ENCODE measurements at regions not wholly inside any gene's neighbourhood (a gene's known extent, or its start where the extent isn't known, plus 50 kb on each side); places are given as distances from the start of the nearest gene placed in this dataset.

DNA sequence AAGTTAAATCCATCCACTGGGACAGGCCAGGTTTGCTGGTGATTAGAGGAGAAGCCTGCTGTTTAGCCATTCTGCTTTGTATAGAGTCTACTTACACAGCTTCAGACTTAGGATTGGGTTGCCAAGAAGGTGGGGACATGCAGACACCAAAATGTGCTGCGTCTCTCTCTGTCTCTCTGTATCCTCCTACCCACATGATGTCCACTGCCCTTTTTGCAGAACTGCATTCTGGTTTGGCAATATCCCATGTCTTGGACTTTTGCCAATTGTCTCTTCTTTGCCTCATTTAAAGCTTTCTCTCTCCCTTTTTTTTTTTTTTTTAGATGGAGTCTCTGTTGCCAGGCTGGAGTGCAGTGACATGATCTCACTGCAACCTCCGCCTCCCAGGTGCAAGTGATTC, 261.1 kb upstream of the FN1 start:
- no peak for DNase-seq (ENCODE audit: extremely low read depth, low read depth)

DNA sequence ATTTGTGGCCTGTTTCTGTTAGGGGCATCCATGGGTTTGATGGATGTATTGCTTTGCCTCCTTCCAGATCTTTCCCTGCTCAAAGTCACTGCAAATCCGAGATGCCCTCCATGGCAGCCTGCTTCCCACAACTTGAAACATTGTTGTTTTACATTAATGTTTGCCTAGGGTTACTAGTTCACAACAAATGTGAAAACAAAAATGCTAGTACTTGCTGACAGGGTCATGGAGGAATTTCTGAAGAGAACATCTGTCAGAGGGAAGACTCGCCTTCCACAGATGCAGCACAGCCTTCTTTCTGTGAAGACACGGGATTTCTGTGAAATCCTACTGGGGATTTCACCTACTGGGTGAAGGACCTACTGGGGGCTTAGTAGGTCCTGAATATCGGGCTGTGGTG, 260.0 kb upstream of the FN1 start:
- DNase-seq (ENCODE audit: extremely low read depth, low read depth) = no peak

DNA sequence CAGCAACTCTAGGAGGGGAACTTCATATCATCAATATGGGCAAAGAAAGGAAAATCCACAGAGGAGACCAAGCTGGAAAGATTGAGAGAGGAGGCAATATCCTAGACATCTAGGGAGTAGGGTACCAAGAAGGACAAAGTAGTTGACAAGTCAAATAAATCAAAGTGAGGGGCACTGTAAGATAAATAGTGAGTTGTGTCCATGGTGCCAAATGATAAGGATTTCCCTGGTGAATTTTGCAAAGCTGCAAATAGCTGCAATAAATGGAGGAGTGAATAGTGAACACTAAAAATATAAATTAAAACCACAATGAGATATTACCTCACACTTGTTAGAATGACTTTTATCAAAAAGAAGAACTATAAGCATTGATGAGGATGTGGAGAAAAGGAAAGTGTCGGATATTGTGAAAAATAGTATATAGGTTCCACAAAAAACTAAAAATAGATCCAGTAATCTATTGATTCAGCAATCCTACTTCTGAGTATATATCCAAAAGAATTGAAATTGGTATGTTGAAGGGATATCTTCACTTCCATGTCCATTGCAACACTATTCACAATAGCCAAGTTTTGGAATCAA, 258.2 kb upstream of the FN1 start:
- no peak for DNase-seq (ENCODE audit: extremely low read depth, low read depth)

DNA sequence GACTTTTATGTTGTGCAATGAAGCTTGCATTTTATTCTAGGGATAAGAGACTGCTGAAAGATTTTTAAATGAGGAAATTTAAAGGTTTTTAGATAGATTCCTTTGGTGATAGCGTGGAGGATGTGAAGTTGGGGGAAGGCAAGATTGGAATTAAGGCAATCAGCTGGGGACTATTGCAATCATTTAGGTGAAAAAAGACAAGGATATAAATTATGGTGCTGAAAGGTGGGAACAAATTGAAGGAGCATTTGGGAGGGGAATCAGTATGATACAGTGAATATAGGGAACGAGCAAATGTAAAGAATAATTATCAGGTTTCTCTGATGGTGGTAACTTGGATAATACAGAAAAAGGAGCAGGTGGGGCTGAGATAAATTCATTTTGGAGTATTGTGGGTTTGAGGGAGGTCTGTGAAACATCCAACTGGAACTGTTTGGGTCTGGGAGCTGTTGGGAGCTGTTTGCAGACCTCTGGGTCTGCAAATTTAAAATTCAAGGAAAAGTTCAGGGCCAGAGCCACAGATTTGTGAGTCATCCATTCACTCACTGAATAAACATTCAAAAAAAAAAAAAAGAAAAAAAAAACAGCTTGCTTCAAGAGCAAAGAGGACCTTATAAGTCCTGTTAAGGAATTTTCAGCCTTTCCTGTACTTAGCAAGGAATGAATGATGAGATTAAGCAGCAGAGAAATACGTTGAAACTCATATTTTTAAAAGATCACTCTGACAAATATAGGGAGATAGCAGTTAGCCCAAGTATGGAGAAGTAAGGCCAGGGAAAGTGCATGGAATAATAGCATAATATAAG, 257.5 kb upstream of the FN1 start:
- no peak for DNase-seq (ENCODE audit: extremely low read depth, low read depth)

DNA sequence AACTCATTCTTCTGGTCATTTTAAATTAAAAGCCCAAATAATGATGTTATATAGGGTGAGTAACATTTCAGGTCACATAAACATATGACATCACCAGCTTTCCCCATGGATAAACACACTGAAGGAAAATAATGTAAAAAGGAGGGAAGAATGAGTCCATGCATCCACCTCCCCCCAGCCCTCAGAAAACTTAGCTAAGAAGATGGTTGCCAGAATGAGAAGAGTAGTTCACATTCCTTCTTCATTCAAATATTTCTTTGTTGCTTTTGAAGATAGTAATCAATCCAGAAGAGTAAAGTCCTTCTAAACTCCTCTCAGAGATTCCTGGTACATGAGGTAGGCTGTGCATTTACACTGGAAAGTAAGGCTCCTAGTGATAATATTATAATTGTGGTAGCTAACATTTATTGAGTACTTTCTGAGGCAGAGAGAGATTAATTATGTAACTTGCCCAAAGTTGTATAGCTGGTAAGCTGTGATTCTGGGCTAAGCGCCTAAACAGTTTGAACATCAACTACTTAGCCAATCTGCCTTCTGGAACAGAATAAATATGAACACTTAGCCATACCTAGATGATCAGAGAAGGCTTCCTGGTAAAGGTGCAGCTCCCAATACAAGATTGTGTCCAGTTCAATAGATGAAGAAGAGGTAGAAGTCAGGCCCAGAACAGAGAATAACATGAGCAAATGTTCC, 256.7 kb upstream of the FN1 start:
- DNase-seq (ENCODE audit: extremely low read depth, low read depth) = no peak

DNA sequence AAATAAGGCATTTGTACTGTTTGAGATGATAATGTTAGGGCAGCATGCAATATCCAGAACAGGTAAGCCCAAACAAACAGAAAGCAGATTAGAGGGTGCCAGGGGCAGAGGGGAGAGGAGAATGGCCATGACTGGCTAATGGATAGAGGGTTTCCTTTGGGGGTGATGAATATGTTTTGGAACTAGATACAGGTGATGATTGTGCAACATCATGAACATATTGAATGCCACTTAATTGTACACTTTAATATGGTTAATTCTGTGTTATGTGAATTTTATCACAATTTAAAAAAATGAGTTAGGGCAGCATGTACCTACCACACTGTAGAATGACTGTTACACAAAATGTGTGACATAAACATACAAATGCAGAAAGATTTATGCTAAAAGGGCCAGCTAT, 255.5 kb upstream of the FN1 start:
- no peak for DNase-seq (ENCODE audit: extremely low read depth, low read depth)

DNA sequence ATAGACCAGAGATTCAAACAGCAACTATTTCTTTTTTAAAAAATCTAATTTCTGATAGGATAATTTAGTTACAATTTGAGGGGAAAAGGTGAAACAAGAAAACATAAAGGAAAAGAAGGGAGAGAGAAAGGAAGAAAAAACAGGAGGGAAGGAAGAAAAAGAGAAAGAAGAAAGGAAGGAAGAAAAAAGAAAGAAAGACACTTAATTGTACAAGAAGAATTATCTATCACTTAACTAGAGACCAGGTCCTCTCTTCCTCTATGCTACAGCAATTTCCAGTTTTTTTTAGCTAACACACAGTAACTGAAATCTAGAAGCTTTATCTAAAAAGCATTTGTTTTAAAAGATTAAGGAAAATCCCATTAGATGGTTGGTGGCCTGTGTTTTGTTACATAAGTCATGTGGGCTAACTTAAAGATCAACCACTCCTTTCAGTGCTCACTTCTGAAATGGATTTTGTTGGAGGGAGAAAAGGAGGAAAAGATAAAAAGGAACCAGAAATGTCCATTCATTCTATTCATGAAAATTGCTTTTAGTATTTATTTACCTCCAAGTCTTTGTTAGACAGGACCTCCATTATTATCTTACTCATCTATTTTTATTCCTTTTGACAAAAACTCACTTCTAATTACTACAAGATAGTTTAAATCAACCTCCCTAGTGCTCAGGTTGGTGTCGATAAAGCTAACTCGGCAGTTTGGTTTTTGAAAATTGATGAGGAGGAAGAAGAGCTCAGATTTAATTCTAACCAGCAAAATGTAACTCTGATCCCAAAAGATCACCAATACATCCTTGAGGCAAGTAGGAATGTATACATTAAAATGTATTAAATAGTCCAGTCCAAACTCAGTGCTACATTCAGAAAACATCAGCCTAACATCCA, 251.5 kb upstream of the FN1 start:
- DNase-seq (ENCODE audit: extremely low read depth, low read depth) = no peak

DNA sequence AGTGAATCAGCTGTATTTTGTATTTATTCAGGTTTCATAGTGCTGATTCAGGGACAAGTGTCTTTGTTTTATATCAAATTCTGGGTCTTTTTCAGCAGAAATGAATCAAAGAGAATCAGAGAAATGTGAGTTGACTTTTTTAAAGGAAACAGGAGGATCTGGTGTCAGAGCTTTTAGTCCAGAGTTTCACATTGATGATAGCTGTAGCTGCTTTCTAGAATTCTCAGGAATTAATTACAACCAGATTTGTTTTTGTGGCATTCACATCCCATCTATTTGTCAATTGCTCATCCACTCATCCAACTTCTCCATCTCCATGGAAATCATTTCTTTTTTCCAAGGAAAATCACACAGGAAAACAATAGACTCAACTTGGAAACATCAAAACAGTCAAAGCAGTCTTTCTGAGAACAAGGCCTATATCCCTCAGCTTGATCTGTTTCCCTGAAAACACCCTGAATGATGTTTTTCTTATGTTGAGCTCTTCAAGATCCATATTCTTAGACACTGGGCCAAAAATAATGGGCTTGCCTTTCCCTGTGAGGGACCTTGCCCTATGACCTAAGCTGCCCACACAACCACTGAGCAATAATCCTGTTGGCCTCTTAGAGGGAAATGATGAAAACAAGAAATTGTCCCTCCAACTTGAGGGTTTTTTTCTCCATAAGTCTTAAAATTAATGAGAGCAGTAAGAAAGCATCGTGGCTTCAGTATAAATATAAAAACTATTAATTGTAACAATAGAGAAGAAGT, 249.5 kb upstream of the FN1 start:
- no peak for DNase-seq (ENCODE audit: extremely low read depth, low read depth)

DNA sequence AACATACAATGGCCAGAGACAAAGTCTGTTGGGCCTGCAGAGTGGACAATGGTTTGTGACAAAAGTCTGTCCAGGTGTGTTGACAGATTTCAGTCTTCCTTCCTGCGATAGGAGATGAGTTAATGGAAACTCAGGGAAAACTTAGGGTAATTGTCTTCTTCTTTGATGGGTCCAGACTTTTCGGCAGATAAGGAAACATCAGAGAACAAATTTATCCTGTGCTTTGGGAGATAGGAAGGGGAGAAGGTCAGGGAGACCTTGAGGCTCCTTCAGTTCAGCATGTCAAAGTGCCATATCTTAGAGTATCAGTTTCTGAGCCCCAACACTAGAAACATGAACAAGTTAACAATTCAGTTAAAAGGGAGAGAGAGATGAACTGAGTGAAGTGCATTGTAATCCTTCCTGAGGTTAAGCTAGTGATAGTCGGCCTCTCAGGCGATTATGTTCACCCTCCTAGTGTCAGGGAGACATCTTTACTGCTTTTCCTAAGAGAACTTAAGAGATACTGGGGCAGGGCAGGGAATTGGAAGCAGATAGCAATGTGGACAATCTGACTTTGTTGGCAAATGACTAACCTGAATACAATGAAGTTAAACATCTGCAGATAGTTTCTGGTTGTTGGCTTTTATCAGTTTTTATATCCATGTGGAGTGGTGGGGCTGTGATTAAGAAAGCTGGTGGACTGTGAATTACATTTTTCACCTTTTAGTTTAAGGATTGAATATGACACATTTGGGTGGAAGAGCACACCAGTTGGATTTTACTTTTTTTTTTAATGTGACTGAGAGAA, 248.8 kb upstream of the FN1 start:
- DNase-seq (ENCODE audit: extremely low read depth, low read depth) = no peak

DNA sequence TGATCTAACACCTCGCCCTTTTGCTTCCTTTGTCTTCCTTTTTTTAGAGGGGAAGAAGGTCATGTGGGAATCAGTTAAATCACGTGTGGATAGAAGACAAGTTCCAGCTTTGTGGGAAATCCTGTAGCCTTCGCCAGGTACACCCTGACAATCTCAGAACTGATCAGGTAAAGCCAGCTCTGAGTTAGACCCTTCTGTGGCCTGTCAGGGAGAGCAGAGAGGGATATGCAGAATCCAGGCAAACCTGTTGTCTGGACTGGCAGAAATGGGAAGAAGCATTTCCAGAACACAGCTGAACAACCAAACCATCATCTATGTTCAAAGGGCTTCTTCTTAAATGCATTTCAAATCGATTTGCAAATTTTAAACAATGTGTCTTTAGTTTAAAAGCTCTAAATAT, 247.4 kb upstream of the FN1 start:
- DNase-seq (ENCODE audit: extremely low read depth, low read depth) = no peak

DNA sequence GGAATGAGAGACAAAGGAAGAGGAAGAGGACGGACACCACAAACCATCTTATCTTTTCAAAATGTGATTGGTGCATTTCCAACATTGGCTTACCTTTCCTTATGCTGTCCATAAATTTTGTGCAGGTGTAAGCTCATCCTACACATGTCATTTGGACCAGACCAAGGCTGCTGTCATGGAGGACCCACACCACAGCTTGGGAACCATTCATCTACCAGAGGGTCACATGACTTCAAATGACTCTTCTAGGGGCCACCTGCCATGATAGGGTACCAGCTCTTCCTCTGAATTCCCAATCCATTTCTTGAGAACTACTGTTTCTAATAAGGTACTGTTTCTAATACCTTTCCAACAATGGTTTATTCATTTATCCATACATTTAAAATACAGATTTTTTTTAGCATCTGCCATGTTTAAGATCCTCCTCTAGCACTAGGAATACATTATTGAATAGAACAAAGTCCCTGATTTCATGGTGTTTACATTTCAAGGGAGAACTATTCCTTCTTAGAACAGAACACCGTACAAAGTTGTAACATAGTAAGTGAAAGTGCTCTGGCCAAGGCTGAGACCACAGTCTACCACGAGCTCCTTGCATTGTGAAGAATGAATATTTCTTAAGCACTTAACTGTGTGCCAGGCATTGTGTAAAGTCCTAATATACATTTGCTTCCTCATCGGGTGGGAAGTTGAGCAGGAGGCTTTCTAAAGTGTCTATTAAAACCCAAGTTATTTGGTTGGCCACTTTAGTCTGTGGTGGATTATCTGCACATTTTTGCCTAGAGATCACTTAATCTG, 246.1 kb upstream of the FN1 start:
- no peak for DNase-seq (ENCODE audit: extremely low read depth, low read depth)

DNA sequence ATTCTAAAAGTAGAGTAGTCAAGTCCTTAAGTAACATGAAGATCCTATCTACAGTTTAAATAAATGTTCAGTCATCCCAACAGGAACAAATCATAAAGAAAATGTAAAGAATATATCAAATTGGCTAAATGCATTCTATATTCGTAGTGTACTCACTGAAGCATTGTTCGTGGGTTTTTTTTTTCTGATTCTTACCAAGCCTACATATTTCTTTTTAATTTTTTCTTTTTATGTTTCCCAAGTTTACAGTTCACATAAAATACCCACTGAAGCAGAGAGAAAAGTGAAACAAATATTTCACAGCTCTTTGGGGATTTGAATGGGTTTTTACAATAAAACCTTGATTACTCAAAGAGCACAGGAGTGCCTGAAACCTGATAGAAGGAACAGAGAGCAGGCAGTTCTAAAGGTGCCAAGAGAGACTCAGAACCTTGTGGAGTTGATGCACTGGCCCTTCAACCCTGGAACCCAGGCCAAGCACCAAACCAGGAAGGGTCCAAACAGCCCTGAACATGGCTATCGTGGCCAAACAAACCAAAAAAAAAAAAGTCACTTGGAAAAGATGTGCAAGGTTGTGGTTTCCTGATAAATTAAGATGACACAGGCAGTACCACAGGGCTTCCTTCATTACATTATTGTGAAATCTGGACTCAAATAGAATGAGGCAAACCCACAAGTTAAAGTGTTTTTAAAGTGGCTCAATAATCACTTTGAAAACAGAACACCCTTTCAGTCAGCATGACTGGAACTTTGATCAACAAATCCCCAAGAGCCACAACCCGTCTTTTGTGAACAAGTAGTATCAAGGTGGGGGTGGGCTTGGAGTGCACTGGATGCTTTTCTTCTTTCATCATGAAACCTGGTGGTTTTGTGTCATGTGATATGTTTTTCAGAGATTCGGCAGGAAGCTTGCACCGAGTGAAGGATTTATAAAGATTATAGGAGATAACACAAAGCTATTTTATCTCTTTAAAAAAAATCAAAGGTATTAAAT, 245.0 kb upstream of the FN1 start:
- DNase-seq (ENCODE audit: extremely low read depth, low read depth) = peak; percentile 20

DNA sequence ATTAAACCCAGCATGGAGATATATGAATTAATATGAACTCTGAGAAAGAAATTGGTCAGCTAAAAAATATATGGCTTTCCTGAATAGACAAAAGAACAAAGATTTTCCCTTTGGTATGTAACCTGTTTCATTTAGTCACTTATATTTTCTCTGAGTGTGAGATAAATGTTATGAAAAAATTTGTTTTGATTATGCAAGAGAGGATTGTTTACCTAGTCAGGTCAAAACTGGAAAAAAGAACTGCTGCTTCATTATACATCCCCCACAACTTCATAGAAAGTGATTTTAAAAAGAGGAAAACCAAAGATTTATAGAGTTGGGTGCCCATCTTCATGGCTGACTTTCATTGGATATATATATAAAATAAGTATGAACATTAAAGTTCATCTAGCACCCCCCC, 242.2 kb upstream of the FN1 start:
- DNase-seq (ENCODE audit: extremely low read depth, low read depth) = no peak

DNA sequence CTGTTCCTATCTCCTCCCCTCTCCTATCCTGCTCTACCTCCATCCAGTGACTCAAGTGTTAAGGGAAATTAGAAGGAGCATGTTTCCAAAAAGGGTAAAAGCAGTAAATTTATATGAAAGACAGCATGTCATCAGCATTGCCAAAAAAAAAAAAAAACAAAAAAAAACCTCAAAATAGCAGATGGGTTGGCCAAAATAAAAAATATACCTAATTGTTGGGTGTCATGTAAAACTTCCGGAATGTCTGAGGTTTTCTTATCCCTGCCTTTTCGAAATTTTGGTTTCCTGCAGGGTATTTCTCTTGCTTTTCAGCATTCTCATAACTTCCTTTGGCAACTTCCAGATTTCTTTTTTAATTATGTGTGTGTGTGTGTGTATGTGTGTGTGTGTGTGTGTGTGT, 241.6 kb upstream of the FN1 start:
- no peak for DNase-seq (ENCODE audit: extremely low read depth, low read depth)

DNA sequence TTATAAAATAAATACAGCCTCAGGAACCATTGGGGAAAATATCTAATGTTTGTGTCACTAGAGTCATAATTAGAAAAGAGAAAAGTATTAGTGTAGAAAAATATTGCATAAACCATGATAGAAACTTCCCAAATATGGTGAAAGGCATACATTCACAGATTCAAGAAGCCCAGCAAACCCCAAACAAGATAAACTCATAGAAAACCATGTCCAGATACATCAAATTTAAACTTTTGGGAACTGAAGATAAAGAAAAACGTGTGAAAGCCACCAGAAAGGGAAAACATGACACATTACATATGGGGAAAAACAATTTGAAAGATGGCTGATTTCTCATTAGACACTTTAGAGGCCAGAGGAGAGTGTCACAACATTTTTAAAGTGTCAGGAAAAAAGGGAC, 236.5 kb upstream of the FN1 start:
- DNase-seq (ENCODE audit: extremely low read depth, low read depth) = no peak

DNA sequence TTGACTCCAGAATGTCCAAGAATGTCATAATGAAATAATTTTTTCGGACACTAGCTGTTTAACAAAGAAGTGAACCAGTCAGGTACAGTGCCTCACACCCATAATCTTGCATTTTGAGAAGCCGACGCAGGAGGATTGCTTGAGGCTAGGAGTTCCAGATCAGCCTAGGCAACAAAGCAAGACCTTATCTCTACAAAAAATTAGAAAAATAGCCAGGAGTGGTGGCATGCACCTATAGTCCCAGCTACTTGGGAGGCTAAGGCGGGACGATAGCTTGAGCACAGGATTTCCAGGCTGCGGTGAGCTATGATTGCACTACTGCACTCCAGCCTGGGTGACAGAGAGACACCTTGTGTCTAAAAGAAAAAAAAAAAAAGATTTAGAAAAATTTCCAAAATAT, 235.8 kb upstream of the FN1 start:
- DNase-seq (ENCODE audit: extremely low read depth, low read depth) = no peak

DNA sequence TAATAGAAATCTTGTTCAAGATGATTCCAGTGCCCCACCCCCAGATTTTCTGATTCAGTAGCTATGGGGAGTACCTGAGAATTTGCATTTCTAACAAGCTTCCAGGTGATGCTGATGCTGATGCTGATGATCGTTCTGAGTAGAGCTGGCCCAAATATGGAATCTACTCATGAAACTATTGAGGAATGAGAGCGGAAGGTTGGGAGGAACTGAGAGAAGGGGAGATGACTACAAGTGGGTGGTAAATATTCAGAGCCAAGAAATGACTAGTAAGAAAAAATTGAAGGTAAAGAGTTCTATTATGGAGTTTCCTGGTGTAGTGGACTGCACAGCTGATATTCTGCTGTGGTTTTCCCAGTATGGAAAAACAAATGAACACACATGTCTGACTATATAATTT, 235.4 kb upstream of the FN1 start:
- DNase-seq (ENCODE audit: extremely low read depth, low read depth) = no peak

DNA sequence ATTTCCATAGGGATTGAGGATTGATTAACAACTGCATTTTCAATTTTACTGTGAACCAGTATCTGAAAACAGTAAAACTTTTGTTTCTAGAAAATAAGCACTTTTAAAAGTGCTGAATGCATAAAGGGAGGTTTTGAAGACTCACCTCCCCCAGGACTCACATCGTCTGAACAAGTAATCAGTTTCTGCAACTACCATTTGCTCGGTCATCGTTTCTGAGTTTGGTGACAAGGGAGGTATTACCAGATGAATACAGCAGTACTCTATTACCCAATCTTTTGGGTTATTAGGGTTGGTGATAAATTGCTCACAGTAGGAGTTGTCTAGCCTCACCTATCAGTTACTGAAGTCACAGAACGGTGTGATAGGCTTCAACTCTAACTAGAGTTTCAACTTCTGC, 234.5 kb upstream of the FN1 start:
- DNase-seq (ENCODE audit: extremely low read depth, low read depth) = no peak
